IPS-NIHi11 (cell line): ENCODE measurements at regions not wholly inside any gene's neighbourhood (a gene's known extent, or its start where the extent isn't known, plus 50 kb on each side); places are given as distances from the start of the nearest gene placed in this dataset.
A peak's percentile ranks its signal among the peaks of the same experiment; 100 is the strongest.
"Not testable (repeated sequence)": the region's sequence is repeated elsewhere in the genome, so short reads cannot be mapped to it uniquely, and the experiment has no call there.

Experiments used
- DNase-seq: peaks from one replicate; pipeline ENCODE4 v3.0.0; 2012; ENCODE audit warnings: mixed read lengths, low spot score

DNA sequence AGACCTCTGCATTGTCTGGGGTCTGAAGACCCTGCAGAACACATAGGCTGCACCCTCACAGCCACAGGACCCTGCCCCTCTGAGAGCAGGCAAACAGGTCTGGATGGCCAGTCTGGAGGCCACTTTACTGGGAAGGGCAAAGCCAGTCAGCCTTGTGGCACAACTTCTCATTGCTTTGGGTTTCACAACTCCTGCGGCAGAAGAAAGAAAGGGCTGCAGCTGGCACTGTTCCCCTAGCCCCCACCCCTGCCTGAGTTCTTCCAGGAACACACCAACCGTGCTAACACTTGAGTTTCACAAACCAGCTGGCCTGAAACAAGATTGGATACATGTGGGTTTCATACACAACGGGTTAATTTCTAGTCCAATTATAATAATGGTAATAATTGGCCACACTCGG, 276.5 kb upstream of the MGAT5 start:
- no peak for DNase-seq

DNA sequence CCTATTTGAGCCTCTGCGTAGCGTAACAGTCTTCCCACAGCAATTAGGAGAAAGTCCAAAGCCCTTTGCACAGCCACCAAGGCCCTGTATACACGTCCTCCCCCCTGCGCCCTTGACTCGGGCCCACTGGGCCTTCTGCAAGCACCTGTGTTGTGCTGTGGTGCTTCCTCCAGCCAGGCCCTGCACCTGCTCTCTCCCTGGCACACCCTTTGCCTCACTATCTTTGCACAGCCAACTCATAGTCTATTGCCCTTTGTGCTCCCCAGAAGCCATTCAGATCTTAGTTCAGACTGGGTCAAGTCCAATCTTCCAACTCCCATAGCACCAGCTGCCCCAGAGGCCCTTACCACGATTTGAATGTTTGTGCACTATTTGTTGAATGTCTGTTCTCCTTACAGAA, 271.6 kb upstream of the MGAT5 start:
- no peak for DNase-seq

DNA sequence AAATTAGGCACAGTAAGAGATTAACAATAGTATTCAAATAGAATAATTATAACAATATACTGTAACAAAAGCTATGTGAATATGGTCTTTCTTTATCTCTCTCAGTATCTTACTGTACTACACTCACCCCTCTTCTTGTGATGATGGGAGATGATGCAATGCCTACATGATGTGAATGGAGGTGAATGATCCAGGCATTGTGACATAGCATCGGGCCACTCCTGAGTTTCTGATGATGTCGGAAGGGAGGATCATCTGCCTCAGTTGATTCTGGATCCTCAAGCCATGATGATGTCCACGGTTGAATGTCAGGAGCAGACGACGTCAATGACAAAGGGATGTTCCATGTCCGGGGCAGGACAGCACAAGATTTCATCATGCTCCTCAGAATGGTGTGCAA, 268.3 kb upstream of the MGAT5 start:
- no peak for DNase-seq

DNA sequence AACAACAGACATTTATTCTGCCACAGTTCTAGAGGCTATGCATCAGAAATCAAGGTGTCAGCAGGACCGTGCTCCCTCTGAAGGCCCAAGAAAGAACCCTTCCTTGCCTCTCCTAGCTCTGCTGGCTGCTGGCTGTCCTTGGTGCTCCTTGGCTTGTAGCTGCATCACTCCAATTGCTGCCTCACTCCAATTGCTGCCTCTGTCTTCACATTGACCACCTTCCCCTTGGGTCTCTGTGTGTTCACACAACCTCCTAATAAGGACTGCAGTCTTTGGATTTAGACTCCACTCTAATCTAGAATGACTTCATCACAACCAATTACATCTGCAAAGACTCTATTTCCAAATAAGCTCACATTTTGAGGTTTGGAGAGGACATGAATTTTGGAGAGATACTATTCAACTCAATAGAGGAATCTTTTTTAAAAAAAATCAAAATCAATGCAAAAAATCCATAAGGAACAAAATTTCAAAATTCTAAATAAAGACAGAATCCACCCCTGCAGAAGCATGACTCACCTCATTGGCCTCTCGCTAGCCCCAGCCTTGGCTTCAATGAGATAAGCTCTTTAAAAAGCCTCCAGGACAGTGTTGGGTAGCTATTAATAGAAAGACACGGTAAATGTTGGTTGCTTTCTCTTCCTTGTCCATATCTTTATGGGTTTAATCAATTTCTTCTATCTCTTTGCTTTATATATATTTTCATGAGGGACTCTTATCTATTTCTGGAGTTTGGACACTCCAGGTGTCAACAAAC, 267.6 kb upstream of the MGAT5 start:
- DNase-seq: no peak

DNA sequence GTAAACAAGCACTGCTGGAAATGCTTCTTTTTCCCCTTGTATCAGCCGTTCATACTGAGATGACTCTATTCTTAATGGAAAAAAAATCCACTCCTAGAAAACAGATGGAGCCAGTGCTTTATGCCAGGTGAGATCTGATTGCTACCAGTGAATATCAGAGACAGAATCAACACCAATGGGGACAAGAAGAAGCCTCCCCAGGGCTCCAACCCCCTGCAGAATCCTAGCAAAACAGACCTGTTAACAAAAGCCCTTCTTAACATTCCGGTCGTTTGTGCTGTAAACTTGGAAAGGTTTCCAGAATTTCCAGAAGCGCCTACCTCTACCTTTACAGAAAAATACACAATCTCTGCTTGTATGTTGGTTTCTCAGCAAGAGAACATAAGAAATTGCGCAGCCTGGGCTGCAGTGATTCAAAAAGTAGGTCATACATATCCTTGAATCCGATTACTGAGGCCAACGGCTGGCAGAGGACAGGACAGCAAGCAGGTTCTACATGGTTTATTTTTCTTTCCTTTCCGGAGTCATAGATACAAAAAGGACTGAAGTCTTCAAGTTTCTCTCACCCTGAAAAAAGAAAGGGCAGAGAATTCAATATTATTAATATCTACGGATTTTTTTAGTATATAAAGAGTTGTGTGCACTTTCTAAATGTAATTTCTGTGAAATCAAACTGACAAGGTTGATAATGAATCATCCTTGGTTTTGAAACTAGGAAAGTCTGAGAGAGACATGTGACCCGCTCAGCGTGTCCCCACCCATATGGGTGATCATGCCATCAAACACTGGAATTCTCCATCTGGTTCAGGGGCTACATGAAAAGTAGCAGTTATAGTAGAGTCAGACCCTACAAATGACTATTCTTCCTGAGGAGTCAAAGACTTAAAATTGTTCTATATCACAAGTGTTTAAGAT, 266.7 kb upstream of the MGAT5 start:
- DNase-seq: no peak

DNA sequence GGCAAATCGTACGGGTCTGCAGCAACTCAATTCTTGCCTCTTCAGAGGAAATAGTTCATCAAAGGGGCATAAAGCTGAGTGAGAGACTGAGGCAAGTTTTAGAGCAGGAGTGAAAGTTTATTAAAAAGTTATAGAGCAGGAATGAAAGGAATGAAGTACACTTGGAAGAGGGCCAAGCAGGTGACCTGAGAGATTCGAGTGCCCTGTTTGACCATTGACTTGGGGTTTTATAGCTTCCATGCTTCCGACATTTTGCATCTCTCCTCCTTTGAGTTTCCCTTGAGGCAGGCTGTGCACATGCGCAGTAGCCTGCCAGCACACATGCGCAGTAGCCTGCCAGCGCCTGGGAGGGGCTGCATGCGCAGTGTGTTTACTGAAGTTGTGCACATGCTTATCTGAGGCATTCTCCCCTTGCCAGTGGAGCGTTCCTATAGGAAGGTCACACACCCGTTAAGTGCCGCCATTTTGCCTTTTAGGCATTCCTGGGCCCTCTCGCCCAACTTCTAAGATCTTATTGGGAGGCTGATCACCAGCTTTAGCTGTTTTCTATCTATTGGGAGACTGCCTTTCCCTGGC, 265.5 kb upstream of the MGAT5 start:
- no peak for DNase-seq

DNA sequence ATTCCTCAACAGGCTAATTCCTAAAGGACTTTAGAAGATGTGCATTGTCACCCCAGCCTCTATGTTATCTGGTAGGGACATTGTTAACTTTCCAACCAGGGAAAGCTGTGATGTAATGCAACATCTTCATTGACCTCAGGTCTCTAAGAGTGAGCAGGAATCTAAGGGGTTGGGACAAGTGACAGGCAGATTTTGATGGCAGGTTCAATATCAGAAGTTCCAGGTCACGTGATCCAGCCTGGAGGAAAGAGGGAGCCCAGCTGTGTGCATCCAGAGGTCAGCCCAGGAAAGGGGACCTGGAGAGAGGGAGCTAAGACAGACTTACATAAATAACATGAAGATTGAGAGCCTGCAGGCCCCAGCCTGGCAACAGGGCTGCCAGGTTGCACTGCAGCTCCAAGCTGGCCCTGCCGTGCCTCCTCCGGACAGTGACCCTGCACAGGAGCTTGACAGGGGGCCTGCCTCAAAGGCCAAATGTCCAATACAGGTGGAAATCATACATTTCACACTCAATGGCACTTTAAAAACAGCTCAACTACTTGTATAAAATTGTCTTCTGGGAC, 262.2 kb upstream of the MGAT5 start:
- DNase-seq: no peak

DNA sequence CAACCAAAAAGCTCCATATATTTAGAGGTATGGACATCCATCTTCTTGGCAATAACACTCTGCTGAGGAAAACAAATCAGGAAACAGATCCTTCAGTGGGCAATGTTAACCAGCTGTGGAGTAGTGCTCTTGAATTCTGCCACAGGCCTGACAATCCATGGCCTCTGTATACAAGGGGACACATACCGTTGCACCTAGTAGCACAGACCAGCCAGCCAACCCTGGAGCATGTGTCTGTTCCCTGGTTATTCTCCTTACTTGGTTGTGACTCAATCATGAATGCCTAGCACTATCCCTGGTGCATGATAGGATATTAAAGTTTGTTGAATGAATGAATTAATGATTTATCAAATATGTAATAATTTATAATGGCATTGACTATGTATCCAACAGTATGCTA, 261.4 kb upstream of the MGAT5 start:
- DNase-seq: no peak

DNA sequence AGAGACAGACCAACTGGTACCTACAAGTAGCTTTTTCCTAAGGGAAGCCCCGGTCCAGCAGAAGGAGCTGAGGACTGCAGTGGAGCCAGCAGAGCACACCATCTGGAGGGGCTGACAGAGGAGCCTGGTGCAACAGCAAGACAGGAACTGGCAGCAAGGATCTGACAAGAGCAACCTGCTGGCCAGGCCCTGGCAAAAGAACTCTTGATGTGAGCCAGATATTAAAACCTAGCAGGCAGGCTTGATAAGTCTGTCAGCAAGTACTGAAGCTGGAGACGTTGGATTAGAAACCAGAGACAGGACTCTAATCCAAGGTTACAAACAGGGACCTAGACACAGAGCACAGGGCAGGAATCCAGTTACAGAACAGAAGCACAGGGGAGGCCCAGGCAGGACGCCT, 260.7 kb upstream of the MGAT5 start:
- DNase-seq: no peak

DNA sequence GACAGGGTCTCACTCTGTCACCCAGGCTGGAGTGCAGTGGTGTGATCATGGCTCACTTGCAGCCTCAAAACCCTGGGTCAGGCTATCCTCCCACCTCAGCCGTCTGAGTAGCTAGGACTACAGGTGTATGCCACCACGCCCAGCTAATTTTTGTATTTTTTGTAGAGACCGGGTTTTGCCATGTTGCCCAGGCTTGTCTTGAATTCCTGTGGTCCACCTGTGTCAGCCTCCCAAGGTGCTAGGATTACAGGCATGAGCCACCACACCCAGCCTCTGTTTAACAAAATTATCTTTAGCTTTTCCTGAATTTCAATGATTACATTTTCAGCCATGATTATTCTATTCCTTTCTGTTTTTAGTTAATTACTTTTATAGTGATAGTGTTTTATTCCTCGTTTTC, 255.1 kb upstream of the MGAT5 start:
- not testable (repeated sequence) for DNase-seq

DNA sequence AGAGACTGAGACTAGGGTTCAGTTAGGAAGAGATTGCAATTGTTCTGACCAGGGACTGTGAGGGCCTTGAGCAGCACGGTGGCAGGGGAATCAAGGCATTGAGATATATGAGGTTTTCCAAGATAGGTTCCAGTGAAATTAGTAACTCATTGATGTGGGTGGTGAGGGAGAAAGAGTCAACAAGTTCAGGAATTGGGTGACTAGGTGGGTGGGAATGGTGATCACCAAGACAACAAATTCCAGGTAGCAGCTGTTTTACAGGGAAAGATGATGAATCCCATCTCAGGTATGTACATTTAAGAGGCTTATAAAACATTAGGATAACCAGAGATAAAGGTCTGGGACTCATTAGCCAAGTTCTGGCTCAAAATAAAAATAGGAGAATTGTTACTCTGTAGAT, 251.5 kb upstream of the MGAT5 start:
- no peak for DNase-seq

DNA sequence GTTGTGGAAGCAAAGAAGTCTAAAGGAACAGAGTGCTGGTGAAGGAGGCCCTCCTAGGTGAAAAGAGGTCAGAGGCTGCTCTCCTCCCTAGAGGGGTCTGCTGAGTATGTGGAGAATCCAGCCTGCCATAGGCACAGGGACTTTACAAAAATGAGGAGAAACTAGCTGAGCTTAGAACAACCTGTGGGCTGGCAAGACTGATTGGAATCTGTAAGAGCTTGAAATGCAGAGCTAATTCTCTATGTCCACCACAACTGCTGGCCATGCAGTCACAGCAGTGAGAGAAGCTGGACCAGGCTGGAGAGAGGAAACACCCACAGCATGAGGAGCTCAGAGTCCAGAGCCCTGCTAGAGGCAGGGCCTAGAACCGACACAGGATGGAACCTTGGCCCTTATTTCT, 251.0 kb upstream of the MGAT5 start:
- DNase-seq: no peak

DNA sequence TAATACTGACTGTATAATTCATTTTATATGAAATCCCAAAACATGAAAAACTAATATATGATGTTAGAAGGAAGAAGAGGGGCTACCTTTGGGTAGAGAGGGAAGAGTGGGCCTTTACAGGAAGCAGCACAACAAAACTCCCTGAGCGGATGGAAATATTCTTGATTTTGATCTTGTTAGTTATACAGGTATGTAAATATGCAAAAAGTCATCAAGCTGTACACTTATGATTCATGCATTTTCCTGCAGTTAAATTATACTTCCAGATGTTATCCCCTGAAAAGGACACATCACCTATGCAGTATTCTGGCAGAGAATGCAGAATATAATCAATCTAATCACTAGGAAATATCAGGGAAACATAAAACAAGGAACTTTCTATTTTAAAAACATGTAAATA, 249.4 kb upstream of the MGAT5 start:
- DNase-seq: no peak

DNA sequence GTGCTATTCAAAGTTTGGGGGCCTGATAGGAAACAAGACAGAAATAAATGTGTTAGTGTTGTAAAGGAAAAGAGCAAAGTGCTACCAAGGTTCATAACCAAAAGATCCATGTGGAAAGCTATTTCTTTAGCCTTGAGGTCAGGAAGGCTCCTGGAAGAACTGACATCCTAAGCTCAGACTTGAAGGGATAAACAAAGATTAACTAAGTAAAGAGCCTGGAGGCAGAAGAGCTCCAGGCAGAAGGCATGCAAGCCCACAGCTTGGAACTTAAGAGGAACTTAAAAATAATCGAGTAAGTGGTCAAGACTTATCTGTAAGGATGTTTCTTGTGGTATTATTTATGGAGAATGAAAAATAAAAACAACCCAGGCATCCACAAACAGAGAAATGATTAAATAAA, 245.0 kb upstream of the MGAT5 start:
- no peak for DNase-seq

DNA sequence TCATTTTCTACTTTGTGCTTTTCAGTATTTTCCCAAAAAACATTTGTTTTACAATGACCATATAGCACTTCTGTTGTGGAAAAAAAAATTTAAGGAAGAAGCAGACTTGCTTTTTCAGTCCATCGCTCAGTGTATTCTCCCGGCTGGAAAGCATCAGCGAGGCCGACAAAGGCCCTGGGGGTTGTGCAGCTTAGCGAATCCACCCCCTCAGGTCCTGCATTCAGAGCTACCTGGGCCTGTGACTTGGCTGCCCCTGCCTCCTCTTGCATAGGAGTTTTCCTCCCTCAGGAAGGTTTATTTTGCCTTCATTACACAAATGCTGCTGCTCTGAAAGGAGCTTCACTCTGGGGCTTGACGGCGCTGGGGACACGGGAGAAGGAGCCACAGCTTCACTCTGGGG, 244.4 kb upstream of the MGAT5 start:
- DNase-seq: peak; percentile 33

DNA sequence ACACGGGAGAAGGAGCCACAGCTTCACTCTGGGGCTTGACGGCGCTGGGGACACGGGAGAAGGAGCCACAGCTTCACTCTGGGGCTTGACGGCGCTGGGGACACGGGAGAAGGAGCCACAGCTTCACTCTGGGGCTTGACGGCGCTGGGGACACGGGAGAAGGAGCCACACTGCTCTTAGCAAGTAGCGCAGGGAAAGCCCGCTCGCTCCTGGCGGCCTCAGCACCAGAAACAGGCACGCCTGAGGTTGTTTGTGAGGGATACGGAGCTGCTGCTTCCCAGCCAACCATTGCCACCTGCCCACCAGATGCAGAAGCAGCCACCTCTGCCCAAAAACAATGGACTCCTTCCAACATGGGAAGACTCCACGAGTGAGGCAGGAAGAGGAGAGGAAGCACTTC, 244.0 kb upstream of the MGAT5 start:
- not testable (repeated sequence) for DNase-seq

DNA sequence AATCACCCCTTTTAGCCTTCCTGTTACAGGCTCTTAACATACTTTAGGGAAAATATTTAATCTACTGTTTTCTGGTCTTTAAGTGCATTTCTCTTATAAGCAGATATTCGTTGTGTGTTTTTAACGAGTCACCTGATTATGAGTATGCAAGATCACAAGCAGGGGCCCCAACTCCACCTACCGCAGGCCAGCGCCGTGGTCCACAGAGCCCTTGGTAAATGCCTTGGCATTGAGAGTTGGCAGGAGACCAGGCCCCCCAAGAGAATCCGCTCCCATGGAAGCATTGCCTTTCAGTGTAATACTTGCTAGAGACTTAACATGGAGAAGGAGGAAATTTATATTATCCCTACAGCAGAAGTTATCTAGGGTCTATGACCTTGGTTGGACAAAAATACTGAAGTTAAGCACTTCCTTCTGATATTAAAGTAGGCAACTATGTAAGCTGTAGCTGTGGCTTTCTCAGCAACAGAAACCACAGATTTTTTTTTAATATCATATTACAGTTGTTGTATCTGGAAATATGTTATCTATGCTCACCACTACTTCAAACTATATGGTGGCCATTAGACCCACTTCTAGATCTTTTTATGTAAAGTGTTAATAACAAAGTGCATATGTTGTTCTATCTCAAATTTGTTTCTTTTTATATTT, 241.8 kb upstream of the MGAT5 start:
- DNase-seq: no peak

DNA sequence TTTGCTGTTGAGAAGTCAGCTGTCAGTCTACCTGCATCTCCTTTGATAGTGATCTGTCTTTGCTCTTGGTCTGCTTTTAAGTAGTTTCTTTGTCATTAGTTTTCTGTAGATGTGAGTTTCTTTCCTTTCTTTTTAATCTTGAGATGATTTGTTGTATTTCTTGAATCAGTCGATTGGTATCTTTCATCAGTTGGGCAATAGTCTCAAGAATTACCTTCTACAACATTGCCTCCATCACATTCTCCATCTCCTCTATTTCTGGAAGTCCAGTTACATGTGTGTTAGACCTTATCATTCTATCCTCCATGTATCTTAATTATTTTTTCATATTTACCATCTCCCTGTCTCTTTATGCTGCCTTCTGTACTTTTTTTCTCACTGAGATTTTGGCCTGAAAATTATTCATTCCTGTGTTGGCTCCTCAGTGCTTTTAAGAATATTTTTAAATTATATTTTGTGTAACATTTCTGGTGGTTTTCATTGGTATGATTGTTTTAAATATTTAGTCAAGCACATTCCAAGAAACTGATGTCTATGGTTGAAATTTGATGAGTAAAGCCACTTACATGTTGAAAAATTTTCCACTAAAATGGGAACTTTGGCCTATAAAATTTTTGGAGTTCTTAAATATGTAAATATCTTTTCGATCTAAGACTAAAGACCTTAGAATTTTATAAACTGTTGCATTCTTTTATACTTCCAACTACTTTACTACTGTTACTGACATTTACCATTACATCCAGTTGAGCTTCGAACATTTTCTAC, 239.5 kb upstream of the MGAT5 start:
- DNase-seq: no peak

DNA sequence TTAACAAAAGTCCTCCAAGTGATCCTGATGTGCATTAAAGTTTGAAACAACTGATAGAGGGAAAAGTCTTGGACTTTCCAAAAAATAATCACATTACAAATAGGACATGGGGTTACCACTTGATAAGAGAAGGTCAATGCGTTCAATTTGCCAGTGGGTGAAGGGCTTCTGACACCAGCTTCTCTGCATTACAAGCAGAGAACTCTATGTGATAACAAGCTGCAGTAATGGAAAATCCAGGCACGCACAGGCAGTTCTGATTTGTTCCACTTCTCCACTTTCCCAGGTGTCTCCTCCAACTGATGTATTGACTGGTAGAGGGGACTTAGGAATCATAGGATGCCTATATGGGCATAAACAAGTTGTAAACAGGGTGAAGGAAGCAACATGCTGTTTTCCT, 234.0 kb upstream of the MGAT5 start:
- no peak for DNase-seq

DNA sequence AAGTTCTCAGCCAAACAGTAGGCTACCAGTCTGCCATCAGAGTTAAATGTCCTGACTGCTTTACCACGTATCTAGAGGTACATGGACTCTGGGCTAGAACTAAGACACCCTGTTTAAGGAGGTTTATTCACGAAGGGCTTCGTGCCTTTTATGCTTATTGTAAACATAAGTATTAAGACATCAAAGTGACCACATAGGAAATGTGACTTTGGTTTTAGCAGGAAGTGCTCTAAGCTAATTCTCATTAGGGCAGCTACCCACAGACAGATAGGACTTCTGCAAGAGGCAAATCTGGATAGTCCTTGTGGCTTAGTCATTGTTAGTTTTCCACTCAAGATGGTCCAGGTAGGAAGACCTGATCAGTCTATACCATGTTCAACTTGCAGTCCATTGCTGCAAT, 233.3 kb upstream of the MGAT5 start:
- DNase-seq: no peak

DNA sequence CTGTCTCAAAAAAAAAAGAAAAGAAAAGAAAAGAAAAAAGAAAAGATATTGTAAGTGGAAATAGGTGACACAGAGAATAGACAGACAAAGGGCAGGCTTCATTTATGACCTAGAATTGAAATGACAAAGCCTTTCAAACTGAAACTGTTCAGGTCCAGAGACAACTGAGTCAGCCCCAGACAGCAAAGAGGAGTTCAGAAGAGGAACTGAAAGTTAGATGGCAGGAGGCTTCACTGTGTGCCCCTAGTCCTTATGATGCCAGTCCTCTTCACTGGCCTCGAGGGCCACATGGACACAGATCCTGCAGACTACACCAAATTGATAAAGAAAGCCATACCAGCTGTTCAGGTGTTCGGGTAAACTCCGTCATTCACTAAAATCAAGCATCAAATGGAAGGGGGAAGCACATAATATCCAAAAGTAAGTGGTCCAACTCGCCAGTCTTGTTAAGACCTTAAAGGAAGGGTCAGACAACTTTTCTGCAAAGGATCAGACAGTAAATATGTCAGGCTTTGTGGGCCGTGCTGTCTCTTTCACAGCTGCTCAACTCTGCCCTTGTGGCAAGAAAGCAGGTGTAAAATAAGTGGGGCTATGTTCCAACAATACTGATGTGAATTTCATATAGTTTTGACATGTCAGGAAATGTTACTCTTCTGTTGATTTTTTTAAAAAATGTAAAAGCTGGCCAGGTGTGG, 231.9 kb upstream of the MGAT5 start:
- no peak for DNase-seq
